MM.1S (cell line): ENCODE measurements at regions not wholly inside any gene's neighbourhood (a gene's known extent, or its start where the extent isn't known, plus 50 kb on each side); places are given as distances from the start of the nearest gene placed in this dataset.

ENCODE experiments used
- CTCF ChIP-seq: fragments of 300-600 bp; sonication (generic); IDR thresholded peaks from 2 replicates; pipeline ENCODE4 v1.5.1; 2016; ENCODE audit warnings: antibody characterized with exemption, low read length, mixed read lengths
- EZH2 ChIP-seq: fragments of 300-600 bp; sonication (generic); optimal IDR thresholded peaks from 2 replicates; pipeline ENCODE3; 2017; ENCODE audit warnings: low read depth, mild to moderate bottlenecking, antibody characterized with exemption, low read length, mixed read lengths
- EZH2phosphoT487 ChIP-seq: fragments of 300-600 bp; sonication (generic); IDR thresholded peaks from 2 replicates; pipeline ENCODE4 v1.6.1; 2018; ENCODE audit warnings: antibody characterized with exemption, low read length

- TF ChIP-seq EZH2 (no peak), CTCF (no peak), EZH2phosphoT487 (no peak)
These were observed 87.6 kb downstream of the CFAP44 start for GRCh38 chr3:113353678-113354077.
